WTC11 (cell line): ENCODE measurements at regions not wholly inside any gene's neighbourhood (a gene's known extent, or its start where the extent isn't known, plus 50 kb on each side); places are given as distances from the start of the nearest gene placed in this dataset.

Experiments
- ATAC-seq: fragments of 200-7000 bp; cut with Tn5 transposase; 2 replicates; pipeline ENCODE4 v1.10.0; 2021; ENCODE audit warnings: mild to moderate bottlenecking, moderate library complexity
- CTCF ChIA-PET: fragments of 300-600 bp; sonication (Branson Sonifier 250); formaldehyde crosslinking; loops from one replicate; lab custom pipeline; 2021; ENCODE audit warnings: antibody characterized with exemption; lab: Charles Lee
- POLR2A ChIA-PET: fragments of 350-600 bp; sonication (Branson Sonifier 250); formaldehyde crosslinking; loops from one replicate; lab custom pipeline; 2021; ENCODE audit warnings: antibody characterized with exemption; lab: Charles Lee
- DNase-seq: peaks from one replicate; pipeline ENCODE4 v3.0.0; 2021; ENCODE audit warnings: low spot score
- H3K27ac Mint-ChIP-seq: 2 replicates; pipeline ENCODE4 v1.8.0; 2021; ENCODE audit warnings: mixed read lengths
- H3K27me3 Mint-ChIP-seq: 2 replicates; pipeline ENCODE4 v1.8.0; 2021; ENCODE audit warnings: low read depth, mild to moderate bottlenecking, moderate library complexity, mixed read lengths
- H3K36me3 Mint-ChIP-seq: 2 replicates; pipeline ENCODE4 v1.8.0; 2021; ENCODE audit warnings: mixed read lengths
- H3K4me1 Mint-ChIP-seq: 2 replicates; pipeline ENCODE4 v1.8.0; 2022; ENCODE audit warnings: mixed read lengths
- H3K4me3 Mint-ChIP-seq: 2 replicates; pipeline ENCODE4 v1.8.0; 2021; ENCODE audit warnings: mild to moderate bottlenecking, moderate library complexity, mixed read lengths
- H3K9me3 Mint-ChIP-seq: 2 replicates; pipeline ENCODE4 v1.8.0; 2021; ENCODE audit warnings: mixed read lengths
- ESRRA ChIP-seq: sonication (generic); formaldehyde crosslinking; IDR thresholded peaks from 2 replicates; pipeline ENCODE4 v1.8.1; 2022; ENCODE audit warnings: mild to moderate bottlenecking, missing genetic modification reagents, borderline replicate concordance
- ETV6 ChIP-seq: sonication (generic); formaldehyde crosslinking; IDR thresholded peaks from 2 replicates; pipeline ENCODE4 v1.8.1; 2022; ENCODE audit warnings: mild to moderate bottlenecking, missing genetic modification reagents
- HMGA2 ChIP-seq: fragments of 250-450 bp; sonication (Bioruptor Pico); IDR thresholded peaks from 2 replicates; pipeline ENCODE4 v1.4.0; 2021; ENCODE audit warnings: mild to moderate bottlenecking, moderate library complexity
- IRF2 ChIP-seq: sonication (generic); formaldehyde crosslinking; IDR thresholded peaks from 2 replicates; pipeline ENCODE4 v1.8.0; 2022; ENCODE audit warnings: low read depth, missing genetic modification reagents, borderline replicate concordance
- NFE2L1 ChIP-seq: sonication (generic); formaldehyde crosslinking; IDR thresholded peaks from 2 replicates; pipeline ENCODE4 v1.8.1; 2023; ENCODE audit warnings: missing genetic modification reagents
- NR1H2 ChIP-seq: sonication (generic); formaldehyde crosslinking; IDR thresholded peaks from 2 replicates; pipeline ENCODE4 v1.9.0; 2021; ENCODE audit warnings: mild to moderate bottlenecking, moderate library complexity, missing genetic modification reagents
- PRRX2 ChIP-seq: fragments of 250-450 bp; sonication (Bioruptor Pico); IDR thresholded peaks from 2 replicates; pipeline ENCODE4 v1.8.0; 2021; ENCODE audit warnings: mild to moderate bottlenecking
- SOX15 ChIP-seq: fragments of 250-450 bp; sonication (Bioruptor Pico); IDR thresholded peaks from 2 replicates; pipeline ENCODE4 v1.9.0; 2021; ENCODE audit warnings: mild to moderate bottlenecking
- TCF7 ChIP-seq: sonication (generic); formaldehyde crosslinking; IDR thresholded peaks from 2 replicates; pipeline ENCODE4 v1.8.0; 2022; ENCODE audit warnings: mild to moderate bottlenecking, low read depth, missing genetic modification reagents, moderate library complexity
- ZBTB21 ChIP-seq: sonication (generic); formaldehyde crosslinking; IDR thresholded peaks from 2 replicates; pipeline ENCODE4 v1.8.1; 2023; ENCODE audit warnings: mild to moderate bottlenecking, missing genetic modification reagents, borderline replicate concordance
- TF ChIP-seq, protein P1 (sequence below): fragments of 250-450 bp; sonication (Bioruptor Pico); conservative IDR thresholded peaks from 2 replicates; pipeline ENCODE4 v1.9.0; 2021; ENCODE audit warnings: mild to moderate bottlenecking
- TF ChIP-seq, protein P2 (sequence below): sonication (generic); formaldehyde crosslinking; IDR thresholded peaks from 2 replicates; pipeline ENCODE4 v1.8.0; 2022; ENCODE audit warnings: mild to moderate bottlenecking, missing genetic modification reagents
- TF ChIP-seq, protein P3 (sequence below): sonication (generic); formaldehyde crosslinking; IDR thresholded peaks from 2 replicates; pipeline ENCODE4 v1.8.1; 2023; ENCODE audit warnings: mild to moderate bottlenecking, missing genetic modification reagents, moderate library complexity
- TF ChIP-seq, protein P4 (sequence below): fragments of 250-450 bp; sonication (Bioruptor Pico); IDR thresholded peaks from 2 replicates; pipeline ENCODE4 v1.8.0; 2021; ENCODE audit warnings: mild to moderate bottlenecking
- TF ChIP-seq, protein P5 (sequence below): sonication (generic); formaldehyde crosslinking; IDR thresholded peaks from 2 replicates; pipeline ENCODE4 v1.8.1; 2022; ENCODE audit warnings: low read depth, missing genetic modification reagents, borderline replicate concordance
- TF ChIP-seq, protein P6 (sequence below): sonication (generic); formaldehyde crosslinking; conservative IDR thresholded peaks from 2 replicates; pipeline ENCODE4 v1.8.1; 2022; ENCODE audit warnings: mild to moderate bottlenecking, missing genetic modification reagents
- TF ChIP-seq, protein P7 (sequence below): fragments of 200-600 bp; IDR thresholded peaks from 2 replicates; pipeline ENCODE4 v1.8.0; 2022; ENCODE audit warnings: antibody characterized with exemption
- TF ChIP-seq, protein P8 (sequence below): fragments of 250-450 bp; sonication (Bioruptor Pico); IDR thresholded peaks from 2 replicates; pipeline ENCODE4 v1.9.0; 2021; ENCODE audit warnings: moderate library complexity, mild to moderate bottlenecking, inconsistent platforms, borderline replicate concordance
- TF ChIP-seq, protein P9 (sequence below): sonication (generic); formaldehyde crosslinking; IDR thresholded peaks from 2 replicates; pipeline ENCODE4 v1.8.1; 2023; ENCODE audit warnings: mild to moderate bottlenecking, missing genetic modification reagents, borderline replicate concordance

DNA sequence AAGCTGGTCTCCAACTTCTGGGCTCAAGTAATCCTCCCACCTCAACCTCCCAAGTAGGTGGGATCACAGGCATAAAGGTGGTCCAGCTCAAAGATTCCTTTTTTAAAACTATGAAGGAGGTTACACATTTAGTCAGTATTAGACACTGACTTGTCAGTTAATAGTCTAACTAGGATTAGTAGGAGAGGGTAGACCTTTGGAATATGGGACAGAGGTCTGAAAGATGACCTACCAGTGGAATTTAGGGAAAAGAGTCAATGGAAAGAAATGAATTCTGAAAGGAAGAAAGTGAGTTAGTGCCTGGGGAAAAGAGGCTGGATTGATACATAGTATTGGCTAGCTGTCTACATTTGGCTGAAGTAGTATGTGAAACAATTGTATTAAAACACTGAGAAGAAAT, 220.7 kb downstream of the MZT1 start:
- no peaks in the 10 kb centered on the region for H3K9me3 Mint-ChIP-seq
- H3K27ac Mint-ChIP-seq = no peak overlapping the region
- no peak overlapping the region for H3K4me3 Mint-ChIP-seq
- no peaks in the 10 kb centered on the region for H3K27me3 Mint-ChIP-seq
- CTCF ChIA-PET = no interaction called here
- H3K4me1 Mint-ChIP-seq = 0 out of 2 replicates have a peak, but pooled peaks cover 4% of the 10 kb centered on the region
- no peaks in the 10 kb centered on the region for H3K36me3 Mint-ChIP-seq
- ATAC-seq (no peak), DNase-seq (no peak)
- TF ChIP-seq HMGA2 (CRISPR knock-in tag) (no peak), SOX15 (CRISPR knock-in tag) (no peak), ETV6 (CRISPR knock-in tag) (no peak), PRRX2 (CRISPR knock-in tag) (no peak), NFE2L1 (CRISPR knock-in tag) (no peak), NR1H2 (CRISPR knock-in tag) (no peak), TCF7 (no peak), ZBTB21 (CRISPR knock-in tag) (no peak), IRF2 (no peak), ESRRA (CRISPR knock-in tag) (no peak)
- TF ChIP-seq, protein P1, sequence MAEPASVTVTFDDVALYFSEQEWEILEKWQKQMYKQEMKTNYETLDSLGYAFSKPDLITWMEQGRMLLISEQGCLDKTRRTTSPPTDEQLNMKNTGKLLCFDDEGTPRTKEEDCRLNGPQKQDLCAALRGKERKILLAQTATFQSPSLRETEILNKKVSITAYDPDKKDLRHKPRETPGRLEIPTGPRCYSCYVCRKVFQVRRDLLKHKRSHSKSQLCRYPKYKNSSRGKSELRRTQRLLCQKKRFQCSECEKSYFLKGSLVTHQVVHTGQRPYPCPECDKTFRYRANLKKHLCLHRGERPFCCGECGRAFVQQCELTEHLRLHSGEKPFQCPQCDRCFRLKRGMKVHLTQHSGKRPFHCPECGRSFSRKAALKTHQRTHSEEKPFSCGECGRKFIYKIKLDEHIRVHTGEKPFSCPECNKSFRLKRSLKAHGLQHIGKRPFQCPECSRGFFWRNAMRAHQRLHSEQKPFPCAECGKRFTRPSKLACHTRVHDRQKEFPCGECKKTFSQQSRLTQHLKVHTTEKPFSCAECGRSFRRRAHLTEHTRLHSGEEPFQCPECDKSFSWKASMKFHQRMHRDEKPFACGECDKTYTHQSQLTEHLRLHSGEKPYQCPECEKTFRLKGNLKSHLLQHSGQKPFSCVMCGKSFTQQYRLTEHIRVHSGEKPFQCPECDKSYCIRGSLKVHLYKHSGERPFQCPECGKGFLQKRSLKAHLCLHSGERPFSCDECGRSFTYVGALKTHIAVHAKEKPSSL (CRISPR knock-in tag) = no peak
- TF ChIP-seq, protein P2, sequence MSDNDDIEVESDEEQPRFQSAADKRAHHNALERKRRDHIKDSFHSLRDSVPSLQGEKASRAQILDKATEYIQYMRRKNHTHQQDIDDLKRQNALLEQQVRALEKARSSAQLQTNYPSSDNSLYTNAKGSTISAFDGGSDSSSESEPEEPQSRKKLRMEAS (CRISPR knock-in tag) = no peak
- TF ChIP-seq, protein P3, sequence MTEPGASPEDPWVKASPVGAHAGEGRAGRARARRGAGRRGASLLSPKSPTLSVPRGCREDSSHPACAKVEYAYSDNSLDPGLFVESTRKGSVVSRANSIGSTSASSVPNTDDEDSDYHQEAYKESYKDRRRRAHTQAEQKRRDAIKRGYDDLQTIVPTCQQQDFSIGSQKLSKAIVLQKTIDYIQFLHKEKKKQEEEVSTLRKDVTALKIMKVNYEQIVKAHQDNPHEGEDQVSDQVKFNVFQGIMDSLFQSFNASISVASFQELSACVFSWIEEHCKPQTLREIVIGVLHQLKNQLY = no peak
- TF ChIP-seq, protein P4, sequence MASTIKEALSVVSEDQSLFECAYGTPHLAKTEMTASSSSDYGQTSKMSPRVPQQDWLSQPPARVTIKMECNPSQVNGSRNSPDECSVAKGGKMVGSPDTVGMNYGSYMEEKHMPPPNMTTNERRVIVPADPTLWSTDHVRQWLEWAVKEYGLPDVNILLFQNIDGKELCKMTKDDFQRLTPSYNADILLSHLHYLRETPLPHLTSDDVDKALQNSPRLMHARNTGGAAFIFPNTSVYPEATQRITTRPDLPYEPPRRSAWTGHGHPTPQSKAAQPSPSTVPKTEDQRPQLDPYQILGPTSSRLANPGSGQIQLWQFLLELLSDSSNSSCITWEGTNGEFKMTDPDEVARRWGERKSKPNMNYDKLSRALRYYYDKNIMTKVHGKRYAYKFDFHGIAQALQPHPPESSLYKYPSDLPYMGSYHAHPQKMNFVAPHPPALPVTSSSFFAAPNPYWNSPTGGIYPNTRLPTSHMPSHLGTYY (CRISPR knock-in tag) = no peak
- TF ChIP-seq, protein P5, sequence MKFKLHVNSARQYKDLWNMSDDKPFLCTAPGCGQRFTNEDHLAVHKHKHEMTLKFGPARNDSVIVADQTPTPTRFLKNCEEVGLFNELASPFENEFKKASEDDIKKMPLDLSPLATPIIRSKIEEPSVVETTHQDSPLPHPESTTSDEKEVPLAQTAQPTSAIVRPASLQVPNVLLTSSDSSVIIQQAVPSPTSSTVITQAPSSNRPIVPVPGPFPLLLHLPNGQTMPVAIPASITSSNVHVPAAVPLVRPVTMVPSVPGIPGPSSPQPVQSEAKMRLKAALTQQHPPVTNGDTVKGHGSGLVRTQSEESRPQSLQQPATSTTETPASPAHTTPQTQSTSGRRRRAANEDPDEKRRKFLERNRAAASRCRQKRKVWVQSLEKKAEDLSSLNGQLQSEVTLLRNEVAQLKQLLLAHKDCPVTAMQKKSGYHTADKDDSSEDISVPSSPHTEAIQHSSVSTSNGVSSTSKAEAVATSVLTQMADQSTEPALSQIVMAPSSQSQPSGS (CRISPR knock-in tag) = no peak
- TF ChIP-seq, protein P6, sequence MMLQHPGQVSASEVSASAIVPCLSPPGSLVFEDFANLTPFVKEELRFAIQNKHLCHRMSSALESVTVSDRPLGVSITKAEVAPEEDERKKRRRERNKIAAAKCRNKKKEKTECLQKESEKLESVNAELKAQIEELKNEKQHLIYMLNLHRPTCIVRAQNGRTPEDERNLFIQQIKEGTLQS (CRISPR knock-in tag) = no peak
- TF ChIP-seq, protein P7, sequence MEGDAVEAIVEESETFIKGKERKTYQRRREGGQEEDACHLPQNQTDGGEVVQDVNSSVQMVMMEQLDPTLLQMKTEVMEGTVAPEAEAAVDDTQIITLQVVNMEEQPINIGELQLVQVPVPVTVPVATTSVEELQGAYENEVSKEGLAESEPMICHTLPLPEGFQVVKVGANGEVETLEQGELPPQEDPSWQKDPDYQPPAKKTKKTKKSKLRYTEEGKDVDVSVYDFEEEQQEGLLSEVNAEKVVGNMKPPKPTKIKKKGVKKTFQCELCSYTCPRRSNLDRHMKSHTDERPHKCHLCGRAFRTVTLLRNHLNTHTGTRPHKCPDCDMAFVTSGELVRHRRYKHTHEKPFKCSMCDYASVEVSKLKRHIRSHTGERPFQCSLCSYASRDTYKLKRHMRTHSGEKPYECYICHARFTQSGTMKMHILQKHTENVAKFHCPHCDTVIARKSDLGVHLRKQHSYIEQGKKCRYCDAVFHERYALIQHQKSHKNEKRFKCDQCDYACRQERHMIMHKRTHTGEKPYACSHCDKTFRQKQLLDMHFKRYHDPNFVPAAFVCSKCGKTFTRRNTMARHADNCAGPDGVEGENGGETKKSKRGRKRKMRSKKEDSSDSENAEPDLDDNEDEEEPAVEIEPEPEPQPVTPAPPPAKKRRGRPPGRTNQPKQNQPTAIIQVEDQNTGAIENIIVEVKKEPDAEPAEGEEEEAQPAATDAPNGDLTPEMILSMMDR = no peak
- TF ChIP-seq, protein P8, sequence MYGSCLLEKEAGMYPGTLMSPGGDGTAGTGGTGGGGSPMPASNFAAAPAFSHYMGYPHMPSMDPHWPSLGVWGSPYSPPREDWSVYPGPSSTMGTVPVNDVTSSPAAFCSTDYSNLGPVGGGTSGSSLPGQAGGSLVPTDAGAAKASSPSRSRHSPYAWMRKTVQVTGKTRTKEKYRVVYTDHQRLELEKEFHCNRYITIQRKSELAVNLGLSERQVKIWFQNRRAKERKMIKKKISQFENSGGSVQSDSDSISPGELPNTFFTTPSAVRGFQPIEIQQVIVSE (CRISPR knock-in tag) = no peak
- TF ChIP-seq, protein P9, sequence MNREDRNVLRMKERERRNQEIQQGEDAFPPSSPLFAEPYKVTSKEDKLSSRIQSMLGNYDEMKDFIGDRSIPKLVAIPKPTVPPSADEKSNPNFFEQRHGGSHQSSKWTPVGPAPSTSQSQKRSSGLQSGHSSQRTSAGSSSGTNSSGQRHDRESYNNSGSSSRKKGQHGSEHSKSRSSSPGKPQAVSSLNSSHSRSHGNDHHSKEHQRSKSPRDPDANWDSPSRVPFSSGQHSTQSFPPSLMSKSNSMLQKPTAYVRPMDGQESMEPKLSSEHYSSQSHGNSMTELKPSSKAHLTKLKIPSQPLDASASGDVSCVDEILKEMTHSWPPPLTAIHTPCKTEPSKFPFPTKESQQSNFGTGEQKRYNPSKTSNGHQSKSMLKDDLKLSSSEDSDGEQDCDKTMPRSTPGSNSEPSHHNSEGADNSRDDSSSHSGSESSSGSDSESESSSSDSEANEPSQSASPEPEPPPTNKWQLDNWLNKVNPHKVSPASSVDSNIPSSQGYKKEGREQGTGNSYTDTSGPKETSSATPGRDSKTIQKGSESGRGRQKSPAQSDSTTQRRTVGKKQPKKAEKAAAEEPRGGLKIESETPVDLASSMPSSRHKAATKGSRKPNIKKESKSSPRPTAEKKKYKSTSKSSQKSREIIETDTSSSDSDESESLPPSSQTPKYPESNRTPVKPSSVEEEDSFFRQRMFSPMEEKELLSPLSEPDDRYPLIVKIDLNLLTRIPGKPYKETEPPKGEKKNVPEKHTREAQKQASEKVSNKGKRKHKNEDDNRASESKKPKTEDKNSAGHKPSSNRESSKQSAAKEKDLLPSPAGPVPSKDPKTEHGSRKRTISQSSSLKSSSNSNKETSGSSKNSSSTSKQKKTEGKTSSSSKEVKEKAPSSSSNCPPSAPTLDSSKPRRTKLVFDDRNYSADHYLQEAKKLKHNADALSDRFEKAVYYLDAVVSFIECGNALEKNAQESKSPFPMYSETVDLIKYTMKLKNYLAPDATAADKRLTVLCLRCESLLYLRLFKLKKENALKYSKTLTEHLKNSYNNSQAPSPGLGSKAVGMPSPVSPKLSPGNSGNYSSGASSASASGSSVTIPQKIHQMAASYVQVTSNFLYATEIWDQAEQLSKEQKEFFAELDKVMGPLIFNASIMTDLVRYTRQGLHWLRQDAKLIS (CRISPR knock-in tag) = no peak
- POLR2A ChIA-PET = no interaction called here
